Kasumi-1 (cell line): ENCODE measurements at regions not wholly inside any gene's neighbourhood (a gene's known extent, or its start where the extent isn't known, plus 50 kb on each side); places are given as distances from the start of the nearest gene placed in this dataset.

ENCODE experiments used
- DNase-seq, 2 experiments: peaks; one replicate each; lab custom pipeline; 2025; lab: John Stamatoyannopoulos, UW

- no peak for DNase-seq
These were observed 239.2 kb upstream of the RAB4A start for GRCh38 chr1:229031481-229032341.

DNA sequence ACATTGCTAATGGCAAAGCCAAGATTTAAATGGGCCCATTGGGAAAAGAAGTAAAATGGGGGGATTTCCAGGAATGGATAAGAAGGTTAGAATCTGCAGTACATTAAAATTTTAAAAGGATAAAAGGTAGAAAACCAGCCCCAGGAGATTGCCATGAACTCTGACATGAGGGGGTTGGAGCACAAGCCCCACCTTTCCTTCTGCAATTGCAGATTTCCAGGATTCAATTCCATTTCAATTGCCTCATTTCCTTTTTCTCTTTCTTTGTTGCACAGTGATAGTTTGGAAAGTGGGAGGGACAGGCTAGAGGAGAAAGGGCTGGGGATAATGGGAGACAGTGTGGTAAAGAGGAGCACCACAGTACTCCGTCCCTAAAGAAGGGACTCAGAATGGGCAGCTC is 238.5 kb upstream of the RAB4A start:
- DNase-seq: no peak

DNA sequence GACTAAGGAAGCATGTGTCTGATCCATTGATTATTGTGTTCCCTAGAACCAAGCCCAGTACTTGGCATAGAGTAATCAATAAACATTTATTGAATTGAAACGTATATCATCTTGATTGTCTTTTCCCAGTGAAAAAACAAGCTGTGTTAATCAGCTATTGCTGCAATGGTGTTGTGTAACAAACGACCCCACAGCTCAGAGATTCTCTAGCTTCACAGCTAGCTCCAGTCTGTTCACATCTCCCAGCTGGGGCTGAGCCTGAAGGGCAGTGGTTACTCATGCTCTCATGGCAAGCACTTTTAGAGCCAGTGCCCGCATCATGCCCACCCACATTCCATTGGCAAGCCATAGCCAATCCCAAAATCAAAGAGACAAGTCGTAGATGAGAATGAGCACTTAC is 237.4 kb upstream of the RAB4A start:
- DNase-seq: no peak

- DNase-seq: no peak
These were observed 236.6 kb upstream of the RAB4A start for GRCh38 chr1:229034342-229034741.

- DNase-seq: no peak
These were observed 235.7 kb upstream of the RAB4A start for GRCh38 chr1:229035054-229035747.

- DNase-seq: no peak
These were observed 235.2 kb upstream of the RAB4A start for GRCh38 chr1:229035748-229036082.

DNA sequence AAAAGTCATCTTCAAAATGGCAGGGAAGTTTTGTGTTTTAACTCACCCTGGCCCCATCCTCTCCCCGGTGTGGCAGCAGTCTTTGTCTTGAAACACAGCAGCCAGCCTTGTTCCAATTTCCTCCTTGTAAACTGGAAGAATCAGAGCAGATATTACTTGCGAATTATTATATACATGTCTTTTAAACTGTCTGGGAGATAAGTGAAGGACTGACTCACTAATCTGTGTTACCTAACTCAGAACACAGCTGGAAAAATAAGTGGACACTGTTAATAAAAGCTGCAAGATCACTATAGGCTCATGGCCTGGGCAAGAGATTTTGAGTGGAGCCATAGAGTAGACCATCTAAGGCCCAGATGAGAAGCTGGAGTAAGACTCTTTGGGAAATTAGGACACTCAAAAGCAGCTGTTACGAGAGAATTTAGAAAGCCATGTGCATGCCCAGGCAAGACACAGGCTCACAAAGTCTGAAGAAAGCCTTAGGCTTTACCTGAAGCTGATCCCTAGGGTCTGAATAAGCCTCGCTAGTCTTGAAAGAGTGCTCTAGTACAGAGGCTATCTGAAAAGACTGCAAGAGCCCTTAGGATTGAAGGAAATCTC is 233.0 kb upstream of the RAB4A start:
- DNase-seq: no peak

DNA sequence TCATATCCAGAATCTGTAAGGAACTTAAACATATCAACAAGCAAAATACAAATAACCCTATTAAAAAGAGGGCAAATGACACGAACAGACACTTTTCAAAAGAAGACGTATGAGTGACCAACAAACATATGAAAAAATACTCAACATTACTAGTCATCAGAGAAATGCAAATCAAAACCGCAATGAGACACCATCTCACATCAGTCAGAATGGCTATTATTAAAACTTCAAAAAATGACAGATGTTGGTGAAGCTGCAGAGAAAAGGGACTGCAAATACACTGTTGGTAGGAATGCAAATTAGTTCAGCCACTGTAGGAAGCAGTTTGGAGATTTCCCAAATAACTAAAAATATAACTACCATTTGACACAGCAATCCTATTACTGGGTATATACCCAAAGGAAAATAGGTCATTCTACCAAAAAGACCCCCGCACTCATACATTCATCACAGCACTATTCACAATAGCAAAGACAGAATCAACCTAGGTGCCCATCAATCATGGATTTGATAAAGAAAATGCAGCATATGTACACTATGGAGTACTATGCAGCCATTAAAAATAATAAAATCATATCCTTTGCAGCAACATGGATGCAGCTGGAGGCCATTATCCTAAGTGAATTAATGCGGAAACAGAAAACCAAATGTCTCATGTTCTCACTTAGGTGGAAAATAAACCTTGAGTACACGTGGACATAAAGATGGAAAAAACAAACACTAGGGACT is 230.1 kb upstream of the RAB4A start:
- no peak for DNase-seq

DNA sequence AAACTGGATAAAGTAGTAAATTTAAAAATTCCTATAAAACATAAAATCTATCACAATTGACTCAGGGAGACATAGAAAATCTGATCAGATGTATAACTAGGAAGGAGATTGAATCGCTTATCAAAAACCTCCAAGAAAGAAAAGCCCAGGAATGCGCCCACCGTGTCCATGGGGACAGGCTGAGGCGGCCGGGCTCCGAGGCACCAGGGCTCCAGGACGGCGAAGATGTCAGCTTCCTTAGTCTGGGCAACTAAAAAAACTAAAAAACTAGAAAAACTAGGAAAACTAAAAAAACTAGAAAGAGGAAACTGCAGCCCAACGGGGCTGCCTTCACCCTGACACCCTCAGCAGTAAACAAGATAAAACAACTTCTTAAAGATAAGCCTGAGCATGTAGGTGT is 229.0 kb upstream of the RAB4A start:
- DNase-seq: no peak

- DNase-seq: no peak
These were observed 228.4 kb upstream of the RAB4A start for GRCh38 chr1:229042482-229042881.

GRCh38 chr1:229043115-229043514 is 227.8 kb upstream of the RAB4A start:
- peak; percentile 28 to 30 for DNase-seq

DNA sequence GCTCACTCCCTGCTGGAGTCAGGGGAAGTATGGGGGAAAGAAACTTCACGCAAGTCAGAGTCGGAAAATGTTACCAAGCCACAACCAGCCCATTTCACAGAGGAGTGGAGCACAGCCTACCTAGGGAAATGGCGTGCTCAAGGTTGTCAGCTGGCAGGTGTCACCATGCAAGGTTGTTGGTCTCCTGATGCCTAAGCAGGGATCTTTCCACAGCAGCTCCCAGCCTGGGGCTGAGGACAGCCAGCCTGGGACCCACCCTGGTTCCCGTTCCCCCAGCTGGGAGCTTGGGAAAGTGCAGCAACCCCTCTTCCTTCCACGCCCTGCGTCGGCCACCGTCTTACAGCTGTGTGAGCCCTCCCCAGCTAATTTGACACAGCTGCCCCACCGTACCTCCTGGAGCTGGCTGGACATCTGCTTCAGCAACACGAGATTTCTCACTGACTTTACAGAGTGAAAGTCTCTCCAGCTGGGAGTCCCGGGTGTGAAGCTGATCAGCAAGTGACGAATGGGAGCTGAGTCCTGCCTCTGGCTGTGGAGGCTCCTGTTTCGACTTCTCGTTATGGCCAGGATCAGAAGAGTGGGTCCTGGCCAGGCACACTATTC is 224.6 kb upstream of the RAB4A start:
- DNase-seq: no peak

DNA sequence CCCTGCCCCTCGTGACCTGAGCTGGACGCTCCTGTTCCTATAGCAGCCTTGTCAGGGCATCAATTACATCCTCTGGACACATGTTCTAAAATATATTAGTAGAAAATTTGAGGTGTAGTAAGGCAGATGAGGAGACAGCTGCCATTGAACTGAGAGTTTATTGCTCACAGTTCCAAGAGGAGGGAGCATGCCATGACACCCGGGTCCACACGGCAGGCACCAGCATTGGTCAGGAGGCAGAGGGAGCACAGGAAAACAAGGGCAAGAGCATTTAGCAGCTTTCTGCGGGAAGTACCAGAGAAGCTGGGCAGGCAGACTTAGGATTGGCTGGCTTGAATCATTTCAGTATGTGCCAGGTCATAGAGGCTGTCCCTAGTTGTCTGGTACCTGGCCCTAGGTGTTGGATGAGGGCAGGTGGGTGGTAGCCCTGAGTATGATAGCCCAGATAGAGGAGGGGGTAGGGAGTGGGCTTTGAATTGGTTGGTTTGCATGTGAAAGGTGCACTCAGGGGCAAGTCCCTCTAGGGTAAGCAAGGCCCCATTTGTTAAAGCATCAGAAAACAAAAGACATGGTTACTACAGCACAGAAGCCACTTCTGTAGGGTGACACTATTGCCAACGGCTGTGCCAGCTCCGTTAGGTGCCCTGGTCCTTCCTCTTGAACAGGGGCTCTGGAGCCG is 223.6 kb upstream of the RAB4A start:
- DNase-seq: no peak

- DNase-seq: no peak
These were observed 222.9 kb upstream of the RAB4A start for GRCh38 chr1:229047840-229048620.

DNA sequence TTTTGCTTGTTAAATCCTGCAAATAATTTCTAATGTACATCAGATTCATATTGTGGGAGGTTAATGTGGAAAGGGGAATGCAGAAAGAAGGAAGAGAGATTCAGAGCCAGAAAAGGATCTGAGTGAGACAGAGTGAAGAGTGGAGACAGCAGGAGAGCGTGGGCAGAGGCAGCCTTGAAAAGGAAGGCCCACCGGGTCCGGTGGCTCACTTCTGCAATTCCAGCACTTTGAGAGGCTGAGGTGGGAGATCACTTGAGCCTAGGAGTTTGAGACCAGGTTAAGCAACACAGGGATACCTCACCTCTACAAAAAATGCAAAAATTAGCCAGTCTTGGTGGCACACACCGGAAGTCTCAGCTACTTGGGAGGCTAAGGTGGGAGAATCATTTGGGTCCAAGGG is 222.0 kb upstream of the RAB4A start:
- DNase-seq: no peak

- DNase-seq: no peak
These were observed 214.9 kb upstream of the RAB4A start for GRCh38 chr1:229056046-229056445.

GRCh38 chr1:229058111-229058561 is 212.8 kb upstream of the RAB4A start:
- DNase-seq: no peak

DNA sequence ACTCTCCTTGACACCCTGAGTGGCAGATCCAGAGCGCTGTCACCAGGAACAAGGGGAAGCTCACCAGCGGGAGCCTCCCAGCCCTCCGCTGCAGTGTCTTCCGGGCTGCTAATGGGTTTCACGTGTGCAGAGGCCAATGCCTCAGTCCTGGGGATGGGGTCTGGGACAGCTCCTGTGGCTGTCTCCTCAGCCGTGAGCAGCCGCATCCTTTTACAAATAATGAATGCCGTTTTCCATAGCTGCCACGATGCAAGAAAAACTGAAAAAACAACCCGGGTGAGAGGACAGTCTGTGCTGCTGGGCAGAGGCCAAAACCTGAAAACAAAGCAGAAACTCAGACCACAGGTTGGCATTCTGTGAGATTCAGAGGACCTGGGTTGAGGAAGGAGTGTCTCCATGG is 212.2 kb upstream of the RAB4A start:
- peak; percentile 19 to 22 for DNase-seq

- no peak for DNase-seq
These were observed 211.0 kb upstream of the RAB4A start for GRCh38 chr1:229059671-229060539.

DNA sequence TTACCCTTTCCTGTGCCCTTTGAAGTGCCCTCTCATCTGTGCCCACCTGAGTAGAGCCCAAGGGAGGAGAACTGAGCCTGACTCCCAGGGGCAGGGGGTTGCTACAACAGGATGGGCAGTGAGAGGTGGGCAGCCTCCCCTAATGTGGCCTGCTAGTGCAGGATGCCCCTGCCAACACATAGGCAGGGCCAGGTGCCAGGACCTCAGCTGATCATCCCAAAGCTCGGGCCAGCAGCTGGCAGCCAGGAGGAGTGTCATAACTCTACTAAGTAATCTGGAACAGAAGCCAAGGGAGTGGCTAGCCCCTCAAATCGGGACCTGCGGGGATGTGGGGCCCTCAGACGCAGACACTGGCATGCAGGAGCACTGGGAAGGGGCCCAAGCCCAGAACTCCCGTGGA is 208.8 kb upstream of the RAB4A start:
- no peak for DNase-seq
